ENCODE measurements at regions not wholly inside any gene's neighbourhood (a gene's known extent, or its start where the extent isn't known, plus 50 kb on each side); places are given as distances from the start of the nearest gene placed in this dataset.

DNA sequence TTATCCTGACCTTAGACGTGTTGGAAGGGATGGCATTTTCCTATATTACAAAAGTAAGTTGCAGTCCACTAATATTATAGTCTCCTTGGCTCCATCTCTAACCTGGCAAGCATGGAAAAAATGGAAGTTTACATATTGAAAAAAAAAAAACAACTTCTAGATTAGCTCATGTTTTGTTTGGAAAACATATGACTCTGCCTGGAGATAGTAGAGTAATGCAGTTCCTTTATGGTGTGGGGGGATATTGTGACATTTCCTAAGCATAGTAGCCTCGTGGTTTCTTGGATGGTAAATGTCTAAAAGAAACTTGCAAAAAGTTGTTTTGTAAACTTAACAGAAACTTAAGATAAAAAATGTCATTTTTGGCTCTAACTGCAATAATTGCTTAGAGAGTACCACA lies 244.4 kb upstream of the FBXL7 start:
- TF ChIP-seq, protein P1, sequence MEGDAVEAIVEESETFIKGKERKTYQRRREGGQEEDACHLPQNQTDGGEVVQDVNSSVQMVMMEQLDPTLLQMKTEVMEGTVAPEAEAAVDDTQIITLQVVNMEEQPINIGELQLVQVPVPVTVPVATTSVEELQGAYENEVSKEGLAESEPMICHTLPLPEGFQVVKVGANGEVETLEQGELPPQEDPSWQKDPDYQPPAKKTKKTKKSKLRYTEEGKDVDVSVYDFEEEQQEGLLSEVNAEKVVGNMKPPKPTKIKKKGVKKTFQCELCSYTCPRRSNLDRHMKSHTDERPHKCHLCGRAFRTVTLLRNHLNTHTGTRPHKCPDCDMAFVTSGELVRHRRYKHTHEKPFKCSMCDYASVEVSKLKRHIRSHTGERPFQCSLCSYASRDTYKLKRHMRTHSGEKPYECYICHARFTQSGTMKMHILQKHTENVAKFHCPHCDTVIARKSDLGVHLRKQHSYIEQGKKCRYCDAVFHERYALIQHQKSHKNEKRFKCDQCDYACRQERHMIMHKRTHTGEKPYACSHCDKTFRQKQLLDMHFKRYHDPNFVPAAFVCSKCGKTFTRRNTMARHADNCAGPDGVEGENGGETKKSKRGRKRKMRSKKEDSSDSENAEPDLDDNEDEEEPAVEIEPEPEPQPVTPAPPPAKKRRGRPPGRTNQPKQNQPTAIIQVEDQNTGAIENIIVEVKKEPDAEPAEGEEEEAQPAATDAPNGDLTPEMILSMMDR (IDR thresholded peaks at IDR 0.05) = no peak

DNA sequence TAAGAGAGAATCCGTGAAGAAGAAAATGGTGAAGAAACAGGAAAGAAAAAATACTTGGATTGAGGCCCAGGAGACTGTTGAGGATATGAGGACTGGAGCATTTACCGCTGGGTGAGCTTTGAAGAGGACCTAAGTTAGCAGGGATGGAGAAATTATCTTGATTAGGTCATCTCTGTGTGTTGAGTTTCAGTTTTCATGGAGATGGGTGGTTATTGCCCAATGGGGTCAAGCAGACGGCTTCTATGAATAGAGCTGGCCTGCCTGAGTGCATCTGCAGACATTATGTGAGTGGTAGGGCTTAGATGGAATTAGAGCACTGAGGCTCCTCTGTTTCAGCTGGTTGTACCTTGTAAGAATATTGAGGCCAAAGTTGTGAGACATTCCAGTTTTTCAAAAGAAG lies 245.4 kb upstream of the FBXL7 start:
- TF ChIP-seq, protein P1 (IDR thresholded peaks at IDR 0.05) = no peak

DNA sequence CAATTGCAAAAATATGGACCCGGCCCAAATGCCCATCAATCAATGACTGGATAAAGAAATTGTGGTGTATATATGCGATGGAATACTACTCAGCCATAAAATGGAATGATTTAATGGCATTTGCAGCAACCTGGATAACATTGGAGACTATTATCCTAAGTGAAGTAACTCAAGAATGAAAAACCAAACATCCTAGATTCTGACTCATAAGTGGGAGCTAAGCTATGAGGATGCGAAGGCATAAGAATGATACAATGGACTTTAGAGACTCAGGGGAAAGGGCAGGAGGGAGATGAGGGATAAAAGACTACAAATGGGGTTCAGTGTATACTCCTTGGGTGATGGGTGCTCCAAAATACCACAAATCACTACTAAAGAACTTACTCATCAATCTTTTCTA lies 247.6 kb upstream of the FBXL7 start:
- TF ChIP-seq, protein P1 (IDR thresholded peaks at IDR 0.05) = no peak

DNA sequence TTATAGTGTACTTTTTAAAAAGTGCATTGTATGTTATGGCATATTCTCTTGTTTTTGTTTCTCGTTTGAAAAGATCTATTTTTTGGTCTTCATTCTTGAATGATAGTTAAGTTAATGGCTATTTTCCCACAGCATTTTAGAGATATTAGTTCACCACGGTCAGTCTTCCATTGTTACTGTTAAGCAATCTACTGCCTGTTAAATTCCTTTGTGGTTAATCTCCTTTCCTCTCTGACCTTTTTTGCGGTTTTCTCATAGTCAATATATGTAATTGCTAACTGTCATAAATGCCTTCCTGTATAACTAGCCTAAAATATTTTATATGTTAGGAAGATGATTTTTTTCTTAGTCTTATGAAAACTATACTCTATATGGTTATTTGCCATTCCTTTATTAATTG lies 250.8 kb upstream of the FBXL7 start:
- TF ChIP-seq, protein P1 (IDR thresholded peaks at IDR 0.05) = no peak

DNA sequence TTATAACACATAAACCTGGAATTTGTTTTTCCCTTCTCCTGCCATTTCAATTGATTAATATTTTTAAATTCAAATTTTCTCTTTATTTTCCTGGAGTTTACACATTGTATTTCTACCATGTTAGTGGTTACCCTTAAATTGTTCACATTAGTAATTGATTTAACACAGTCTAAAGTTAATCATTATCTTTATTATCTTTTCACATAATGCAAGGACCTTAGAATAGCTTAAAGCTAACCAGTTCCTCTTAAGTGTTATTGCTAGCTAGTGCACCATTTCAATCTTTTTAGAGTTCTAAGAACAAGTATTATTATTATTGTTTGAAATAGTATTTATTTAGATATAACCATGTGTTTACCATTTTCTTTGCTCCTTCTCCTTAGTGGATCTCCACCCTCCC lies 251.2 kb upstream of the FBXL7 start:
- TF ChIP-seq, protein P1 (IDR thresholded peaks at IDR 0.05) = no peak

DNA sequence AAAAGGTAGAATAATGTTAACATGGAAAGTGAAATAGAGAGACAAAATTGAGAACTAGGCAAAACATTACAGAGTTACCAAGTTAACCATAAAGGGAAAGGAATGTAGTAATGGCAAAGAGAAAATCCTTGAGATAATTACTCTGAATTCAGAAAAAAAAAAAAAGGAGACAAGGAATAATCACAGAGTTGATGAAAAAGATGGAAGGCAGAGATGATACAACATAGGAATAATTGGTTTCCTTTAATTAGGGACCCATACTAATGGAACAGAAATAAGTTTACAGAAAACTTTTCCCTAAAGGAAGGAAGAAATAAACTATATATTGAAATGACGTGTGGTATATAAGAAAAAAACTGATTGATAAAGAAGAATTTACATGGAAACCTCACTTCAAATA lies 254.1 kb upstream of the FBXL7 start:
- TF ChIP-seq, protein P1 (IDR thresholded peaks at IDR 0.05) = no peak

DNA sequence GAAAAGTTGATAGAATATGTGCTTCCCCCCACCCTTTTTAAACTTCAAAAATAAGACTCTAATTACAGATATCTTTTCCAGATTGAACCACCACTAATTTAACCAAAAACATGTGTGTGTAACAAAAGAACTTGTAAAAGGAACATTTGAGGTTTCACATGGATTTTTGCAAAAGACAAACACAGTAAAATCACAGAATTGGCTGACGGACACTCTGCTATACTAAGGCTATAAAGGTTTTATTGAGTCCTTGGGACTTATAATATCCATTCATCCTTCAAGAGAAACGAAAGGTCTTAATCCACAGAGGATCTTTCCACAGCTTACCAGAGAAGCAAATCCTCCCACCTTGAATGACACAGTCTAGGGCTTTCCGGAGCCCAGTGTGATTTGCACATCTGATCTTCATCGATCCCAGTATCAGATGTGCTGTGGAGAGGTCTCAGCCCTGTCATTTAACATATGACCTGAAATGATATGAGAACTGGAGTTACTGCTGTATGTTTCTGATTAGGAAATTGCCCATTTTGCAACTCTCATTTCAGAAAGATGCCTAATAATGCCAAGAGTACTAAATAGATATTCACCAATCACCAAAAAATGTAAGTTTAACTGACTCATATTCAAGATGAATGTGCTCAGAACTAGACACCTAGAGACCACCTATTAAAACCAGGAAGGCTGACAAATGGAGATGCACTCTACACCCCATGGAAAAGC lies 256.5 kb upstream of the FBXL7 start:
- TF ChIP-seq, protein P1 (IDR thresholded peaks at IDR 0.05) = no peak

Data from LNCAP (cell line).